ENCODE measurements at regions not wholly inside any gene's neighbourhood (a gene's known extent, or its start where the extent isn't known, plus 50 kb on each side); places are given as distances from the start of the nearest gene placed in this dataset.
"Not testable (repeated sequence)": the region's sequence is repeated elsewhere in the genome, so short reads cannot be mapped to it uniquely, and the experiment has no call there.

DNA sequence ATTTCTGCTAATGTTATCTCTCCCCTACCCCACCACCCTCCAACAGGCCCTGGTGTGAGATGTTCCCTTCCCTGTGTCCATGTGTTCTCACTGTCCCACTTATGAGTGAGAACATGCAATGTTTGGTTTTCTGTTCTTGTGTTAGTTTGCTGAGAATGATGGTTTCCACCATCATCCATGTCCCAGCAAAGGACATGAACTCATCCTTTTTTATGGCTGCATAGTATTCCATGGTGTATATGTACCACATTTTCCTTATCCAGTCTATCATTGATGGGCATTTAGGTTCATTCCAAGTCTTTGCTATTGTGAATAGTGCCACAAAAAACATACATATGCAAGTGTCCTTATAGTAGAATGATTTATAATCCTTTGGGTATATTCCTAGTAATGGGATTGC is 104.5 kb downstream of the ZNF33B start:
- H3K4me3 ChIP-seq (replicated peaks in 1 of 4; ENCODE audit: control extremely low read depth in 1 of 4, insufficient read depth in 1 of 4, low read depth in 3 of 4, low read length in 4 of 4); H2AFZ ChIP-seq (ENCODE audit: low read length); H4K20me1 ChIP-seq (ENCODE audit: control insufficient read depth, extremely low read depth, insufficient read depth, low read length); H3K9ac ChIP-seq (ENCODE audit: insufficient read depth, low read length); DNase-seq (ENCODE audit: low read depth in 2 of 2); H3K9me3 ChIP-seq (ENCODE audit: control insufficient read depth, insufficient read depth, low read depth, low read length); H3K79me2 ChIP-seq (ENCODE audit: control insufficient read depth, insufficient read depth, low read length); H3K36me3 ChIP-seq (ENCODE audit: control insufficient read depth, insufficient read depth, low read length); H3K27ac ChIP-seq (ENCODE audit: insufficient read depth, low read length); H3K4me2 ChIP-seq (ENCODE audit: extremely low read depth, insufficient read depth, low read length); H3K27me3 ChIP-seq (ENCODE audit: control insufficient read depth, insufficient read depth, low read length); H3K4me1 ChIP-seq (ENCODE audit: control insufficient read depth, extremely low read depth, insufficient read depth, low read length): not testable (repeated sequence)

DNA sequence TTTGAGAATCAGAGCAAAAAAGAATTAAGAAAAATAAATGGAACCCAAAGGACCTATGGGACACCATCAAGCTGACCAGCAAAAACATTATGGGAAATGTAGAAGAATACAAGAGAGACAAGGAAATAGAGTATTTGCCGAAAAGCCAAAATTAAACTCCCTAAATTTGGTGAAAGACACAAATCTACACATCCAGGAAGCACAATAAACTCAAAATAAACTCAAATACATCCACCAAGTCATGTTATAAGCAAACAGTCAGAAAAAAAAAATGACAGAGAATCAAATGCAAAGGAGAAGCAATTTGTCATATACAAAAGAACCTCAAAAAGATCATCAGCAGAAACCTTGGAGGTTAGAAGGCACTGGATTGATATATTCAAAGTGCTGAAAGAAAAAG is 105.4 kb downstream of the ZNF33B start:
- Histone ChIP-seq H3K27ac (ENCODE audit: insufficient read depth, low read length) (no peak overlapping the region), H3K9me3 (ENCODE audit: control insufficient read depth, insufficient read depth, low read depth, low read length) (no peaks in the 10 kb centered on the region), H3K4me2 (ENCODE audit: extremely low read depth, insufficient read depth, low read length) (no peak overlapping the region), H3K4me1 (ENCODE audit: control insufficient read depth, extremely low read depth, insufficient read depth, low read length) (no peaks in the 10 kb centered on the region), H3K4me3 (replicated peaks in 1 of 4; ENCODE audit: control extremely low read depth in 1 of 4, insufficient read depth in 1 of 4, low read depth in 3 of 4, low read length in 4 of 4) (no peak overlapping the region), H3K79me2 (ENCODE audit: control insufficient read depth, insufficient read depth, low read length) (no peaks in the 10 kb centered on the region), H3K27me3 (ENCODE audit: control insufficient read depth, insufficient read depth, low read length) (no peaks in the 10 kb centered on the region), H2AFZ (ENCODE audit: low read length) (no peak overlapping the region), H3K36me3 (ENCODE audit: control insufficient read depth, insufficient read depth, low read length) (no peaks in the 10 kb centered on the region), H3K9ac (ENCODE audit: insufficient read depth, low read length) (no peak overlapping the region), H4K20me1 (ENCODE audit: control insufficient read depth, extremely low read depth, insufficient read depth, low read length) (no peaks in the 10 kb centered on the region)
- TF ChIP-seq, protein P1, sequence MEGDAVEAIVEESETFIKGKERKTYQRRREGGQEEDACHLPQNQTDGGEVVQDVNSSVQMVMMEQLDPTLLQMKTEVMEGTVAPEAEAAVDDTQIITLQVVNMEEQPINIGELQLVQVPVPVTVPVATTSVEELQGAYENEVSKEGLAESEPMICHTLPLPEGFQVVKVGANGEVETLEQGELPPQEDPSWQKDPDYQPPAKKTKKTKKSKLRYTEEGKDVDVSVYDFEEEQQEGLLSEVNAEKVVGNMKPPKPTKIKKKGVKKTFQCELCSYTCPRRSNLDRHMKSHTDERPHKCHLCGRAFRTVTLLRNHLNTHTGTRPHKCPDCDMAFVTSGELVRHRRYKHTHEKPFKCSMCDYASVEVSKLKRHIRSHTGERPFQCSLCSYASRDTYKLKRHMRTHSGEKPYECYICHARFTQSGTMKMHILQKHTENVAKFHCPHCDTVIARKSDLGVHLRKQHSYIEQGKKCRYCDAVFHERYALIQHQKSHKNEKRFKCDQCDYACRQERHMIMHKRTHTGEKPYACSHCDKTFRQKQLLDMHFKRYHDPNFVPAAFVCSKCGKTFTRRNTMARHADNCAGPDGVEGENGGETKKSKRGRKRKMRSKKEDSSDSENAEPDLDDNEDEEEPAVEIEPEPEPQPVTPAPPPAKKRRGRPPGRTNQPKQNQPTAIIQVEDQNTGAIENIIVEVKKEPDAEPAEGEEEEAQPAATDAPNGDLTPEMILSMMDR (conservative IDR thresholded peaks at IDR 0.05 in 1 of 2, IDR thresholded peaks at IDR 0.05 in 1 of 2; ENCODE audit: low read depth in 1 of 2, low read length in 2 of 2), result no peak
- no peak for DNase-seq (ENCODE audit: low read depth in 2 of 2)

DNA sequence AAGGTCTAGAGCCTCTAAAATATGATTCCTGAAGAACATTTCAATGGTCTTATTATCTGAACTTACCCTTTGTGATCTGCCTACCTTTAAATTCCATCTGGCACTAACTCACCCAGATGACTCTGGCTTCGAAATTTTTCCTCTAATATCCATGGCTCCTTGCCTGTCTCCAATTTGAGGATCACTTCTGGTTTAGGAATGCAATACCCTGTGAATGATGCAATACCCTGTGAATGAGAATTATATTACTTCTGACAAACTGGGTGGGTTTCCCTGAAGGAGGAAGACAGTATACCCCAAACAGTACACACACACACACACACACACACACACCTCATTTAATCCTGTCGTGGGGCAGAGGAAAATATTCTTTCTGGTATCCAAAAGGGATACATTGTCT is 115.3 kb downstream of the ZNF33B start:
- Histone ChIP-seq H3K27ac (ENCODE audit: insufficient read depth, low read length) (no peak overlapping the region), H3K36me3 (ENCODE audit: control insufficient read depth, insufficient read depth, low read length) (peaks cover 2% of the 10 kb centered on the region), H4K20me1 (ENCODE audit: control insufficient read depth, extremely low read depth, insufficient read depth, low read length) (no peaks in the 10 kb centered on the region), H3K4me3 (replicated peaks in 1 of 4; ENCODE audit: control extremely low read depth in 1 of 4, insufficient read depth in 1 of 4, low read depth in 3 of 4, low read length in 4 of 4) (no peak overlapping the region), H3K27me3 (ENCODE audit: control insufficient read depth, insufficient read depth, low read length) (no peaks in the 10 kb centered on the region), H2AFZ (ENCODE audit: low read length) (no peak overlapping the region), H3K9me3 (ENCODE audit: control insufficient read depth, insufficient read depth, low read depth, low read length) (no peaks in the 10 kb centered on the region), H3K9ac (ENCODE audit: insufficient read depth, low read length) (no peak overlapping the region), H3K79me2 (ENCODE audit: control insufficient read depth, insufficient read depth, low read length) (no peaks in the 10 kb centered on the region), H3K4me1 (ENCODE audit: control insufficient read depth, extremely low read depth, insufficient read depth, low read length) (no peaks in the 10 kb centered on the region), H3K4me2 (ENCODE audit: extremely low read depth, insufficient read depth, low read length) (no peak overlapping the region)
- no peak for TF ChIP-seq EZH2 (IDR thresholded peaks at IDR 0.05; ENCODE audit: low read length, missing control alignments)
- TF ChIP-seq, protein P1 (conservative IDR thresholded peaks at IDR 0.05 in 1 of 2, IDR thresholded peaks at IDR 0.05 in 1 of 2; ENCODE audit: low read depth in 1 of 2, low read length in 2 of 2), result no peak
- DNase-seq (ENCODE audit: low read depth in 2 of 2), result no peak

Measured in fibroblast of lung (primary cell).